HG03457 (cell line): ENCODE measurements at regions not wholly inside any gene's neighbourhood (a gene's known extent, or its start where the extent isn't known, plus 50 kb on each side); places are given as distances from the start of the nearest gene placed in this dataset.
A peak's percentile ranks its signal among the peaks of the same experiment; 100 is the strongest.

Experiments used
- ATAC-seq: cut with Tn5 transposase; IDR thresholded peaks from one replicate; pipeline ENCODE4 v1.9.1; 2021; ENCODE audit warnings: moderate number of reproducible peaks; ENCODE audit not compliant: unreplicated experiment

DNA sequence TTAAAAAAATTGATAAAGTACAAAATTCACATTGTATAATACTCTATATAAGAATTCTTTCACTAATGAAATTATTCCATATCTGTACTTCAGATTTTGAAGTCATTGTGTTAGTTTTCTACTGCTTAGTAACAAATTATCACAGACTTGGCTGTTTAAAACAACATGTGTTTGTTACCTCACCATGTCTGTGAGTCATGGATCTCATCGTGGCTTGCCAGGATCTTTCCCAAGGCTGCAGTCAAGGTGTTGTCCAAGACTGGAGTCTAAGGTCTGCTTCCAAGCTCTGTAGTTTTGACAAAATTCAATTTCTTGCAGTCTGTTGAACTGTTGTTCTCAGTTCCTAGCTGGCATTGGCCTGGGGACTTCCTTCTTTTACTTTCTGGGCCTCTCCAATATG is 1286.9 kb downstream of the ADGRL3 start:
- ATAC-seq = no peak

DNA sequence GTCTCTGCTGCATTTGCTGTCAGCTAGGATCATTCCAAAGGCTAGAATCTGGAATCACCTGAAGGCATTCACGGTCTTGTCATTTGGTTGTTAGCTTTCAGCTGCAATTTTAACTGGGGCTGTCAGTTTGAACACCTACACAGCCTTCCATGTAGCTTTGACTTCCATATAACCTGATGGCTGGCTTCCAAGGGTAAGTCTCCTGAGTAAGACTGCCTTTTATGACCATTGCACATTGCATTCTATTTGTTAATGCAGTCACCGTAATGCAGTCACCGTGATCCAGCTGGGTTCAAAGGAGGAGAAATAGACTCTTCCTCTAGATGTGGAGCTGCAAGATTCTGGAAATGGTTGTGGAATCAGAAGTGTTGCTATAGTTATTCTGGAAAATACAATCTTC is 1284.2 kb downstream of the ADGRL3 start:
- no peak for ATAC-seq

DNA sequence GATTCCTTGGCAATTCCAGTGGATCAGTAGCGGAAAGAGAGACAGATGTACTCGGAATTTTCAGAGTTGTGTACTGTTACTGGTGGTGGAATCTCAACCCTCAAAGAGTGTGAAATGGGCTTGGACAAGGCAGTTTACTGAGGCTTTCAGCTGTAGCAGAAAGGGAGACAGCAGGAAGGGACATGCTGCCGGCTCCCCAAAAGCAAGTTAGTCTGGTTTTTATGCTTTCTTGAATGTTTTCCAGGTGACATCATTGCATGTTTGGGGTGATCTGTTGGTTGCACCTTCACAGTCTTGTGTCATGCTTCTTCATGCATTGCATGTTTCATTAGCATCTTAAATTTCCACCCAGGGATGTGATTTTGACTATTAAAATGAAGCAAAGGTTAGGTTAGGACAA is 1282.2 kb downstream of the ADGRL3 start:
- ATAC-seq = no peak

DNA sequence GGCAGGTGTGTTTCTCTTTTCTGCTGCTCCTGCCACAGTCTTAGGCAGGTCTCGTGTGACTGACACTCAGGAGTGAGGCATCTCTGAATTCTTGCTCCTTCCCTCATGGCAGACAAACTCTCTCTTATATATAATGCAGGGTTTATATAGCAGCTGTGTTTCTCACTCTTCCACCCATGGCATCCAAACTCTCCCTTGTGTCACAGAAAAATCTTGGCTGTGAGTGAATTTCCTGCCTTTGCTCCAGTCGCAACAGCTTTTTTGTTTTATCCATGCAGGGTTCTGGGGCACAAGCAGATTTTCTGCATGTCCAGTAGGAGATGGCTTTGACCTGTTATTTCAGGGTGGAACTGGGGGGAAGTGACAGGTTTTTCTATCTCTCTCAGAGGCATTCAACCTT is 1275.5 kb downstream of the ADGRL3 start:
- ATAC-seq = no peak

DNA sequence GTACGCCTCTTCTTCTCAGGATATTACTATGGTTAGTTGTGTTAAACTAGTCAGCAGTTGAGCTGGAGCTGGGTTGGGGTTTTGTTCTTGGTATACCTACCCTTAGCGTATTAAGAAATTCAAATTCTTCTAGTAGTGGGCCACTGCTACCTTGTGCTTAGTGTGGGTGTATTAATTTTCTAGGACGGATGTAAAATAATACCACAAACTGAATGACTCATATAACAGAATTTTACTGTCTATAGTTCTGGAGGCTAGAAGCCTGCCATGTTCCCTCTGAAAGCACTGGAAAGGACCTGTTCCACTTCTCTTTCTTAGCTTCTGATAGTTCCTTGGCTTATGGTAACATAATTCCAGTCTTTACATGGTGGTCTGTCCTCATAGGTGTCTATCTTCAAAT is 1274.7 kb downstream of the ADGRL3 start:
- ATAC-seq = no peak

DNA sequence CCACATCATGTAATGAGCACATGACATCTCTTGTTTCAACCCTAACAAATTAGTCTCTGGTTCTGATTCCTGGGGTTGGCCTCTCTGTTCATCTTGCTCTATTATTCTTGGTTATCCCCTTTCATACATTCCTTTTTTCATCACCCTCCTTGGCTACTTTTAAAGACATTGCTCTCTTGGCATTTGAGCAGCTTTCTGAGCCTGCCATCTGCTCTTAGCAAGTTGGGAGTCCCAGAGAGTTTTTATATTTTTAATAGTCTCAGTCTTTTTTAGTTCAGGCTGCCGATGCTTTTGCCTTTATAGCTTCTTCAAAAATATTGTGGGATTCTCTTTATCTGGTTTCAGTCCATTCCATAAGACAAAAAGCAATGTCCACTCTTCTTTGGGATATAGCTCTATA is 1270.9 kb downstream of the ADGRL3 start:
- ATAC-seq = no peak

DNA sequence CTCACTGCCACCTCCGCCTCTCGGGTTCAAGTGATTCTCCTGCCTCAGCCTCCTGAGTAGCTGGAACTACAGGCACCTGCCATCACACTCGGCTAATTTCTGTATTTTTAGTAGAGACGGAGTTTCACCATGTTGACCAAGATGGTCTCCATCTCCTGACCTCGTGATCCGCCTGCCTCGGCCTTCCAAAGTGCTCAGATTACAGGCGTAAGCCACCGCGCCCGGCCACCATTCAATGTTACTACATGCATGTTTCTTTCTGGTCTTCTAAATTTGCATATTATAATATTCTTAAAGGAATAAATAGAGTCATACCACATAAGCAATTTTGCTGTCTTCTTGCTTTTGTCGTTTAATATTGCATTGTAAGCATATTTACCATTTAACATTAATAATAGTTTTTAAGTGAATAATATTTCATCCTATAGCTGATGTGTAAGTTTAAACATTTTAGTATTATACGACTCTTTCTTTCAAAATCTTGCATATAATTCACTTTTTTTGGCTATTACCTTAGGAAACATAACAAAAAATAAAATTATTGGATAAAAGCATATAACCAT is 1270.4 kb downstream of the ADGRL3 start:
- no peak for ATAC-seq

DNA sequence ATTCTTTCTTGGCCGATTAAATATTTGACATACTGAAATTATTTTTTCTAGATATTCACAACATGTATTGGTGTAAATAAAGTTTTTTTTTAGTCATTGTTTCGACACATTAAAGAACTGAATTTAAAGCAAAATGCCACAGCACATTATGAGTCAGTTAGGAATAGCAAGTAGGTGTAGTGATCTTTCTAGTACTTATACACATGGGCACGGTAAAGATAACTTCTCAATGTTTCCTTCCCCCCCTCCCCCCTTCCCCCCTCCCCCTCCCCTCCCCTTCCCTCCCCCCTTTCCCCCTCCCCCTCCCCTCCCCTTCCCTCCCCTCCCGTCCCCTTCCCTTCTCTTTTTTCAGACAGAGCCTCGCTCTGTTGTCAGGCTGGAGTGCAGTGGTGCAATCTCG is 1269.9 kb downstream of the ADGRL3 start:
- no peak for ATAC-seq

DNA sequence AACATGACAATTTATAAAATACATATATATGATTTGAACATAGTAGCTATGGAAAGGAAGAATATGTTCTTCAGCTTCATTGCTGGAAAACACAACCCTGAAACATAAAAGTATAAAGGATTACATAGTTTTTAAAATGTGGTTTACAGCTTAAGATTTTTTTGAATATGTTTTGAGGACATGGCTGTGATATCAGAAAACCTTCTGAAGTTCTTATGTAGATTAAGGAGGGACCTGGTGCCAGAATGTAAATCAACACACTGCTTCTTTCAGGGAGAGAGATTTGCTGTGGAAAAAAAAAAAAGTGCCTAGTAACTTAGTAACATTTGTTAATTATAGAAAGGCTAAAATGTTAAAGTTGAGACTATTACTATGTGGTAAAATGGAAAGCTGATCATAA is 1261.8 kb downstream of the ADGRL3 start:
- no peak for ATAC-seq

DNA sequence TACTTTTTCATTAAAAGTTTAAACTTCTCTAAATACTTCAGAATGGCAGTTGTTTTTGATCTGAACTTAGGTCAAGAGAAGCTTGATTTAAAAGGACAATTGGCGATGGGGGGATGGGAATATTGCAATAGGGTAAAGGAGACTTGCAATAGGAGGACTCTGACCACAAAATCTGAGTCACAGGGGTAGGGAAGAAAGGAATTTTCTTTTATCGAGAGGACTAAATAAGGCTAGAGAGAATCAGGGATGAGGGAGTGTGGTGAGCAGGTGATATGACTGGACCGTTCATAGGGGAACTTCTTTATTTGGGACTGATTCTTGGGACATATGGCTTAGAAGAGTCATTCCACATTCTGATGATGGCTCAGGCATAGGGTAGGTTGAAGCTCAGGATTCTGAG is 1260.2 kb downstream of the ADGRL3 start:
- ATAC-seq = no peak

DNA sequence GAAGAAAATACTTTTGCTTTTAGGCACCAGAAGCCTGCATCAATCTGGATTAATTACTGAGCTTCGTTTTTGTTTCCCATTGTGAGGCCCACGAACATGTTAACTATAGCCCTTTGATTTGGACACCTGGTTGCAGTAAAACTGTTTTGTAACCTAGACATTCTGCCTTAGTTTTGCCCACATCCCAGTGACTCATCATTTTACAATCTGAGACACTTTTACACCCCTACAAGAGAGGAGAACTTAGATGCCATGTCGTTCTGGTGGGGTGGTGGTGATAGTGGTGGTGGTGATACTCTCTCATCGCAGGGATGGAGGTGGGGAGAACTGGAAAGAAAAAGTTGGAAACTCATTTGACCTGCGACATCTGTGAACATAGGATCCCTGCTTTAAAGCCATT is 1257.2 kb downstream of the ADGRL3 start:
- ATAC-seq = no peak

DNA sequence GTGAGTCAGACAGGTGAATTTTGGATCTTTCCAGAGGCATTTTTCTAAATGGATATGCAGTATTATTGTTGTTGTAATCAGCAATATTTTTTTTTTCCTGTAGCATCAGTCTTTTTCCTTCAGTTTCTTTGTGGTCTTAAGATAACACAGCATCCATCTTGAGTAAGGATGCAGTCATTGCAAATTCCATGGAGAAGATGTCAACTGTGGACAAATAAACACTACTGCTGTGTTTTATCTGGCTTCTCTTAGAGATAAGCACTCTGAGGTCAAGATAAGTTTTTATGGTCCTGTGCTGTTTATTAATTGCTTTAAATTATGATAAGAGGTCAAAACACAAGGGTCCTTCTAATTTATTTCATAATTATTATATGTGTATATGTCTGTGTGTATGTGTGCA is 1255.7 kb downstream of the ADGRL3 start:
- ATAC-seq = no peak

DNA sequence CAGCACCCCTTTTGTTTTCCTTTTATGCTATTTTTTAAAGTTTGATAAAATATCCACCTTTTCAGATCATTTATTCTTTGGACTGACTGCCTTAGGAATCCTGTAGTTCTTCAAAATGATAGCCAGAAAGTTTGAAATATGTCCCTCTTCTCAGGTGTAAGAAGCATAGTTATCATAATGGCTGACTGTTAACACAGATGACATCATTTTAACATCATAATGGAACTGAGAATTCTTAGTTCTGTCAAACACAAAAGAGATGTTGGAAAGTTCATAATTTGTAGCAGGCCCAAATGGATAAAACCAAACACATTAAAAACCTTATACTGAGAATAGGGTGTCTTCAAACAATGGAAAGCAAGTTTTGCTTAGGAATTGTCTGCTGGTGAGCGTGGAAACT is 1254.4 kb downstream of the ADGRL3 start:
- ATAC-seq = no peak

DNA sequence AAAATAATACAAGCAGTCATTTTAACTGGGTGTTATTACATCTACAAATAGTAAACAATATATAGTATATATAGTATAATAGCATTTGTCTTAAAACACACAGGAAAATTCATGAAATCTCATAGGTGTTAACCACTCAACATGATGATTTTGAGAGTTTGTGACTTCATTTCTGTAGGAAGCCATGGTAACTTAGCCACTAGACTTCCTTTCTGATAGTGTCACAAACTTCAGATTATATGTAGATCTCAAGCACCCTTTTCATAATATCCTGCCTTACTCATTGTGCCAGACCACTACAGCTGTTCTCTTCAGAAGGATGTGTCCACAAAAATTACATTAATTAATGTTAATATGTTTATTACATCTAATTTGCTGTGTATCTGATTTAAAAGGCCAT is 1250.6 kb downstream of the ADGRL3 start:
- no peak for ATAC-seq

DNA sequence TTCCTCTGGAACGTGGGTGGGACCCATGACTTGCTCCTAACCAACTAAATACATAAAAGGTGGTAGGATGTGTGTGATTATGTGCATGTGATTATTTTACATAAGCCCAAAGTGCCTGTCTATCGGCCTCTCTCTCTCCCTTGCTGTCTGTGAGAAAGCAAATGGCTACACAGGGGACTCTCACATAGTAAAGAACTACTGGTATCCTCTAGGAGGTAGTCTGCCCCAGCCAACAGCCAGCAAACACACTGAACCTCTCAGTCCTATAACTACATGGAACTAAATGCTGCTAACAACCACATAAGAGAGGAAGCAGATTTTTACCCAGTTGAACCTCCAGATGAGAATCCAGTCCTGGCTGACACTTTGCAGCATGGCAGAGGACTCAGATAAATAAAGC is 1249.4 kb downstream of the ADGRL3 start:
- ATAC-seq = no peak

DNA sequence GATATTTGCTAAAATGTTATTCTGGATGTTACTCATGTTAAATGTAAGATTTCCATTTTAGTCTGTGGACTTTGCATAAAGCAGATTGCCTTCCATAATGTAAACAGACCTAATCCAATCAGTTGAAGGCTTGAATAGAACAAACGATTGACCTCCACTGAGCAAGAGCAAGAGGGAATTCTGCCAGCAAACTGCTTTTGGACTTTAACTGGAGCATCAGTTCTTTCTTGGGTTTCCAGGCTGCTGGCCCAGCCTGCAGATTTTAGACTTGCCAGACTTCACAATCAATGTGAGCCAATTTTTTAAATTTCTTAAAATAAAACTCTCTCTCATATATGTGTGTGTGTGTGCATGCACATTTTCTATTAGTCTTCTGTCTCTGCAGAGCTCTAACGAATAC is 1248.8 kb downstream of the ADGRL3 start:
- no peak for ATAC-seq

DNA sequence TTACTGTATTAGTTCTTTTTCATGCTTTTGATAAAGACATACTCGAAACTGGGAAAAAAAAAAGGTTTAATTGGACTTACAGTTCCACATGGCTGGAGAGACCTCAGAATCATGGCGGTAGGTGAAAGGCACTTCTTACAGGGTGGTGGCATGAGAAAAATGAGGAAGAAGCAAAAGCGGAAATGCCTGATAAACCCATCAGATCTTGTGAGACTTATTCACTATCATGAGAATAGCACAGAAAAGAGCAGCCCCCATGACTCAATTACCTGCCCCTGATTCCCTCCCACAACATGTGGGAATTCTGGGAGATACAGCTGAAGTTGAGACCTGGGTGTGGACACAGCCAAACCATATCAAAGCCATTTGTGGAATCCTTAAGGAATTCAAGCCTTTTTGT is 1238.9 kb downstream of the ADGRL3 start:
- no peak for ATAC-seq

DNA sequence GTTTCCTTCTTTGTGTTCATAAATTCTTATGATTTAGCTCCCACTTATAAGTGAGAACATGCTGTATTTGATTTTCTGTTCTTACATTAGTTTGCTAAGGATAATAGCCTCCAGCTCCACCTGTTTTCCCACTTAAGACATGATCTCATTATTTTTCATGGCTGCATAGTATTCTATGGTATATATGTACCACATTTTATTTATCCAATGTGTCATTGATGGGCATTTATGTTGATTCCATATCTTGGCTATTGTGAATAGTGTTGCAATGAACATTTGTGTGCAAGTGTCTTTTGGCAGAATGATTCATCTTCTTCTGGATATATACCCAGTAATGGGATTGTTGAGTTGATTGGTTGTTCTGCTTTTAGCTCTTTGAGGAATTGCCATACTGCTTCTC is 1234.8 kb downstream of the ADGRL3 start:
- no peak for ATAC-seq

DNA sequence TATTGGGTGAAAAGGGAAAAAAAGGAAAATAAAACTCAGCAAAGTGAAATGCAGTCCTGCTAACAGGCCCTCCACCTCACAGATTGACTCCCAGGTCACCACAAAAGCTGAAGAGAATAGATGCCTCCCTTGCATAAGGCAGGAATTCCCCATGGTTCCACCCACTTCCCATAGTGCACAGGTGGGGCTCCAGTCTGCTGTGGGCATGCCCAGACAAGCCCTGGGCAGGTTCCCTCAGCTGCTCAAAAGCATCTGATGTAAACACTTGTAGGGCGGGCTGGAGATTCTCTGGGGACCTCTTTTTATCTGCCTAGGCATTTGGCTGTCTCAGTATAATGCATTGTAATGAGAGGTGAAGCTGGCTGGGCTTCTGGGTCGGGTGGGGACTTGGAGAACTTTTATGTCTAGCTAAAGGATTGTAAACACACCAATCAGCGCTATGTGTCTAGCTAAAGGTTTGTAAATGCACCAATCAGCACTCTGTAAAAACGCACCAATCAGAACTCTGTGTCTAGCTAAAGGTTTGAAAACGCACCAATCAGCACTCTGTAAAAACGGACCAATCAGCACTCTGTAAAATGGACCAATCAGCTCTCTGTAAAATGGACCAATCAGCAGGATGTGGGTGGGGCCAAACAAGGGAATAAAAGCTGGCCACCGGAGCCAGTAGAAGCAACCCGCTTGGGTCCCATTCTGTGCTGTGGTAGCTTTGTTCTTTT is 1231.5 kb downstream of the ADGRL3 start:
- ATAC-seq = peak; percentile 74

DNA sequence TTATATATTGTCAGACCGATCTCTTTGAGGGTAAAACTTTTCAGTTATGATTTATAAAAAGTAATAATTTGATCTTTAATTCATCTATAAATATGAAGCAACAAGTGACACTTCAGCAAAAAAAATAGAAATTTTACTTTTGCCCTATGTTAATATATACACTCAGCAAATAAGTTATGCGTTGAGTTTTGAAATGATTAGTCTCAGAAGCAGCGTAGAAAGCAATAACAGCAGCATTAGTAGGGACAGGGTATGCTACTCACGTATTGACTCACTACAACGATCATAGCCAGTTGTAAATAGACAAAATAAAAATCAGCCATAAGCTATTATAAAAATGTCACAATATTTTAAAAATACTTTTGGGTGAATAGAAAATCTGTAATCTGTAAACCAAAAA is 1229.2 kb downstream of the ADGRL3 start:
- ATAC-seq = no peak

DNA sequence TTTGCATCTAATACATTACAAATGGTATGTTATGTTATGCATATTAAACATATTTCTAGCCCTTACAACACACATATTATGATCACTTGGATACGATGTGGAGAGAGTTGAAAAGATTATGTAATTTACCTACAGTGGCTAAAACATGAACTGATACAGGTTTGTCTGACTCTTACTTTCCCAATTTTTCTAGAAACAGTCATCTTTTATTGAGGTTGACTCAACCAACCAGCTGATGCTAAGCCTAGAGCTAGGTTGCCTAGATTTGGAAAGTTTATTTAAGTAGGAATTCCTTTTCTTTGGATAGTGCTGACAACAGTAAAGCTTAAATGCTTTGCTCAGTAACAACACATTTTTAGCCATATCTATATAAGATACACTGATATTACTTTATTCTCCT is 1215.1 kb downstream of the ADGRL3 start:
- no peak for ATAC-seq

DNA sequence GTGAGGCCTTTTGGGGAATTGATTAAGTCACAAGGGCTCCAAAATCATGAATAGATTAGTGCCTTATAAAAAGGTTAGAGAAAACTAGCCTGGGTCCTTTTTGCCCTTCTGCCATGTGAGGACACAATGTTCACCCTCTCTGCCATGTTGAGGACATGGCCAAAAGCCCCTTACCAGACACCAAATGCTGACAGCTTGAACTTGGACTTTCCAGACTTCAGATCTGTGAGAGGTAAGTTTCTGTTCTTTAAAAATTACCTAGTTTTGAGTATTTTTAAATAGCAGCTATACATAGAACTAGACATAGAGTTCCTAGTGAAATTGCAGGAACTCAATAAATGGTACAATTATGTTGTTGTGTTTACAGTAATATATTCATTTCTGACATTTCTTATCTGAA is 1214.4 kb downstream of the ADGRL3 start:
- ATAC-seq = no peak

DNA sequence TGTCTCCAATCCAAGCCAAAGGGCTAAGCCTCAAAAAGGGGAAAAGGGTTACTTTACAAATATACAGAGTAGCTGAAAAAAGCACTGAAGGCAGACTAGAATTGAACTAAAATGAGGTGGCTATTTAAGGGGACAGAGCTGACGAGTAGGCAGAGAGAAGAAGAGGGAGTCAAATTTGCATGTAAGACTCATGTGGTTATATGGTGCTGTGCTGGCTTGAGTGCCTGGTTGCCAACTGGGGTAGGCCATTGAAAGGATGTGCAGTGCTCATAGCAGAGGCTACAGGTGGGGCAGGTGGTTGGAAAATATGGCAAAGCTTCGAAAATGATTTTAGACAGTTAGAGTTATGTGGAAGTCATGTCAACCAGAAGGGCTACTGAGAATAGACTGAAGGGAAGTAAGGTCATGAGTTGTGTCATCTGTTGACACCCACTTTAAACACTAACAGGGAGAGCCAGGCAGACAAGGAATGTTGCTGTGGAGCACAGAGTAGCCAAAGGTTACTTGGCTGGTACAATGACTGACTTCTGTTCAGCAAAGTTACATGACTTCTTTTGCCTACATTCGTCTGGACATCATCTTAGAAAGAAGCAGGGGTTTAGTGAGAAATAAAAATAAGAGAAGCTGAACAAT is 1210.4 kb downstream of the ADGRL3 start:
- ATAC-seq = no peak
